CD14-positive monocyte (primary cell): ENCODE measurements at regions not wholly inside any gene's neighbourhood (a gene's known extent, or its start where the extent isn't known, plus 50 kb on each side); places are given as distances from the start of the nearest gene placed in this dataset.

Source experiments
- DNase-seq, 3 donors: peaks; one replicate each; pipeline ENCODE4 v3.0.0-alpha.2; 2011 to 2022
- H2AFZ ChIP-seq: 2 replicates; pipeline ENCODE4 v1.6.0; 2012; ENCODE audit warnings: mild to moderate bottlenecking, low read depth, low read length, inconsistent platforms; ENCODE audit not compliant: insufficient read depth, poor library complexity, severe bottlenecking
- H3K27ac ChIP-seq, 2 donors: 1 replicate in 1 of 2; 2 replicates in 1 of 2; pipeline ENCODE4 v1.5.1; 2012 to 2013; ENCODE audit warnings: low read length in 2 of 2, control low read depth in 1 of 2, inconsistent platforms in 1 of 2, low read depth in 1 of 2, mild to moderate bottlenecking in 1 of 2
- H3K27me3 ChIP-seq, 2 donors: one replicate each; pipeline versions ENCODE4 v1.6.0 to v1.6.1; 2011 to 2013; ENCODE audit warnings: low read length in 2 of 2; ENCODE audit not compliant: control insufficient read depth in 2 of 2, insufficient read depth in 2 of 2
- H3K36me3 ChIP-seq, 2 donors: replicated peaks in 1 of 2; 1 replicate in 1 of 2; 2 replicates in 1 of 2; pipeline versions ENCODE4 v1.5.1 to v1.6.1; 2012 to 2013; ENCODE audit warnings: low read length in 2 of 2, control low read depth in 1 of 2, inconsistent platforms in 1 of 2, mild to moderate bottlenecking in 1 of 2; ENCODE audit not compliant: insufficient read depth in 2 of 2, control insufficient read depth in 1 of 2
- H3K4me1 ChIP-seq, 2 donors: 1 replicate in 1 of 2; 2 replicates in 1 of 2; pipeline versions ENCODE4 v1.5.1 to v1.6.1; 2012 to 2013; ENCODE audit warnings: low read length in 2 of 2, control low read depth in 1 of 2, inconsistent platforms in 1 of 2, mild to moderate bottlenecking in 1 of 2, moderate library complexity in 1 of 2; ENCODE audit not compliant: insufficient read depth in 2 of 2, control insufficient read depth in 1 of 2
- H3K4me2 ChIP-seq: replicated peaks from 2 replicates; pipeline ENCODE3; 2012; ENCODE audit warnings: low read length, moderate library complexity, mild to moderate bottlenecking; ENCODE audit not compliant: poor library complexity, severe bottlenecking; ENCODE audit errors: extremely low read depth
- H3K4me3 ChIP-seq, 3 experiments: fragments of 200-600 bp in 1 of 3; sonication (generic) in 1 of 3; replicated peaks in 1 of 3; 1 replicate in 2 of 3; 2 replicates in 1 of 3; pipeline ENCODE4 v1.5.1; 2011 to 2013; ENCODE audit warnings: low read length in 3 of 3, mild to moderate bottlenecking in 3 of 3, control low read depth in 2 of 3, low read depth in 2 of 3, inconsistent platforms in 1 of 3, moderate library complexity in 1 of 3
- H3K79me2 ChIP-seq: 2 replicates; pipeline ENCODE4 v1.6.0; 2012; ENCODE audit warnings: mild to moderate bottlenecking, control low read depth, inconsistent platforms, low read length, moderate library complexity; ENCODE audit not compliant: insufficient read depth
- H3K9ac ChIP-seq: 2 replicates; pipeline ENCODE4 v1.6.0; 2017; ENCODE audit warnings: low read length, mild to moderate bottlenecking; ENCODE audit not compliant: insufficient read depth, poor library complexity, severe bottlenecking
- H3K9me3 ChIP-seq, 2 donors: replicated peaks in 1 of 2; 1 replicate in 1 of 2; 2 replicates in 1 of 2; pipeline versions ENCODE4 v1.5.1 to v1.6.1; 2012 to 2013; ENCODE audit warnings: low read length in 2 of 2, control low read depth in 1 of 2; ENCODE audit not compliant: control insufficient read depth in 1 of 2, insufficient read depth in 1 of 2
- H4K20me1 ChIP-seq: 2 replicates; pipeline ENCODE4 v1.6.0; 2012; ENCODE audit warnings: mild to moderate bottlenecking, low read length, control low read depth, moderate library complexity; ENCODE audit not compliant: insufficient read depth
- H3K27ac Mint-ChIP-seq, 7 donors: one replicate each; pipeline ENCODE4 v1.8.0; 2020; ENCODE audit warnings: mild to moderate bottlenecking in 7 of 7, mixed read lengths in 7 of 7, moderate library complexity in 6 of 7, inconsistent platforms in 2 of 7
- H3K27me3 Mint-ChIP-seq, 3 donors: one replicate each; pipeline ENCODE4 v1.8.0; 2021 to 2022; ENCODE audit warnings: low read depth in 3 of 3, mild to moderate bottlenecking in 3 of 3, mixed read lengths in 3 of 3, moderate library complexity in 3 of 3, inconsistent platforms in 1 of 3
- H3K36me3 Mint-ChIP-seq, 2 donors: one replicate each; pipeline ENCODE4 v1.8.0; 2020; ENCODE audit warnings: mixed read lengths in 2 of 2, inconsistent platforms in 1 of 2, mild to moderate bottlenecking in 1 of 2
- H3K4me1 Mint-ChIP-seq: one replicate; pipeline ENCODE4 v1.8.0; 2020; ENCODE audit warnings: mild to moderate bottlenecking, mixed read lengths
- H3K4me3 Mint-ChIP-seq, 2 donors: one replicate each; pipeline ENCODE4 v1.8.0; 2020; ENCODE audit warnings: mild to moderate bottlenecking in 2 of 2, mixed read lengths in 2 of 2, moderate library complexity in 1 of 2
- H3K9me3 Mint-ChIP-seq, 7 donors: one replicate each; pipeline ENCODE4 v1.8.0; 2020 to 2022; ENCODE audit warnings: mixed read lengths in 7 of 7, mild to moderate bottlenecking in 6 of 7, moderate library complexity in 6 of 7, inconsistent platforms in 2 of 7
- WGBS: methylation state at CpG from one replicate; pipeline ENCODE4 v1.1.5; 2013; ENCODE audit warnings: missing lambda C conversion rate; ENCODE audit not compliant: insufficient coverage; 5-methylcytosine and 5-hydroxymethylcytosine counted together
- intact Hi-C, 2 donors: fragments of 100-400 bp; cut with micrococcal nuclease; formaldehyde crosslinking; loops; one replicate each; pipeline versions ENCODE4 v1.15.0 to v1.15.1; 2023
- TF ChIP-seq, protein P1 (sequence below): fragments of 200-600 bp; IDR thresholded peaks from one replicate; pipeline ENCODE4 v1.8.0; 2022; ENCODE audit warnings: antibody characterized with exemption, mild to moderate bottlenecking

DNA sequence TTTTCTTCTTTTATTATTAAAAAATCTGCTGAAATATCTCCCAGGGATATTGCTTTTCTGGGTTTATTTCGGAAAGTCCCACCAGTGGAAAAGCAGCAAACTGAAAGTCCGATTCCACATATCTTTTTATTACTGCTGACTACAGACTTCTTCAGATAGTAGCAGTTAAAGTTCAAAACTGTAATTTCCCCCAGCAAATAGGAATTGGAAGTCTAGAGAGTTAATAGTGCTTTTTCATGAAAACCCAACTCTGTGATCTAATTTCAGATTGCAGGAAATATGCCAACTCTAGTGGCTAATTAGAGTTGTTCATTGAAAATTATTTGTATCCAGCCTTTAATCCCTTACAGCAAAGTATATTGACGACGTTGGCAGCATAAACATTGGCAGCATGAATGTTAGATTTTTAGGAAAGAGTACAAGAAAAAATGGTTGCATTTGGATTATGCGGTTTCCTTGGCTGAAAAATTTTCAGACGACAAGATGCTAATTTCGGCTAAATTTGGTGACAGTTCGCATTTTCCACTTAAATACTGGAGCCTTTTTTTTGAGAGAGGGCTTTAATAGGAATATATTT lies 472.9 kb upstream of the CBLB start:
- no peak overlapping the region for H2AFZ ChIP-seq

DNA sequence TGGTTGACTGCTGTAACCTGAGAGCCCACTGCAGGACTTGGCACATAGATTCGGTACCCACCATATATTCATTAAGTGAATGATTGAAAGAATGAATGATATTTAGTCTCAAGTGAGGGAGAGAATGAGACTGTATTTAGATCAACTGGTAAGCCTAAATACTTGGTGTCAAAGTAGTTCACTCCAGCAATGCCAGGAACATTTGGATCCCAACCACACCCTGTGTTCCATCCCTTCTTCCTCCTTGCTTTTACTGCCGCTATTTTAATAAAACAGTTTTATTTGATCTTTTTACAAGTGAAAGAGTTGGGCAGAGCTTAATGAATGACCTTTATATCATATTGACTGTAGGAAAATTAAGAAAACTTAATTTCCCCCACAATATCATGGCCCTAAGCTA lies 473.6 kb upstream of the CBLB start:
- Histone ChIP-seq H3K36me3 (no peaks in the 10 kb centered on the region), H3K27me3 (no peaks in the 10 kb centered on the region), H3K4me2 (no peak overlapping the region), H3K9ac (no peak overlapping the region), H3K9me3 (no peaks in the 10 kb centered on the region), H3K27ac (no peak overlapping the region), H3K4me1 (no peaks in the 10 kb centered on the region), H3K79me2 (no peaks in the 10 kb centered on the region), H4K20me1 (no peaks in the 10 kb centered on the region), H2AFZ (no peak overlapping the region), H3K4me3 (no peak overlapping the region)
- TF ChIP-seq, protein P1, sequence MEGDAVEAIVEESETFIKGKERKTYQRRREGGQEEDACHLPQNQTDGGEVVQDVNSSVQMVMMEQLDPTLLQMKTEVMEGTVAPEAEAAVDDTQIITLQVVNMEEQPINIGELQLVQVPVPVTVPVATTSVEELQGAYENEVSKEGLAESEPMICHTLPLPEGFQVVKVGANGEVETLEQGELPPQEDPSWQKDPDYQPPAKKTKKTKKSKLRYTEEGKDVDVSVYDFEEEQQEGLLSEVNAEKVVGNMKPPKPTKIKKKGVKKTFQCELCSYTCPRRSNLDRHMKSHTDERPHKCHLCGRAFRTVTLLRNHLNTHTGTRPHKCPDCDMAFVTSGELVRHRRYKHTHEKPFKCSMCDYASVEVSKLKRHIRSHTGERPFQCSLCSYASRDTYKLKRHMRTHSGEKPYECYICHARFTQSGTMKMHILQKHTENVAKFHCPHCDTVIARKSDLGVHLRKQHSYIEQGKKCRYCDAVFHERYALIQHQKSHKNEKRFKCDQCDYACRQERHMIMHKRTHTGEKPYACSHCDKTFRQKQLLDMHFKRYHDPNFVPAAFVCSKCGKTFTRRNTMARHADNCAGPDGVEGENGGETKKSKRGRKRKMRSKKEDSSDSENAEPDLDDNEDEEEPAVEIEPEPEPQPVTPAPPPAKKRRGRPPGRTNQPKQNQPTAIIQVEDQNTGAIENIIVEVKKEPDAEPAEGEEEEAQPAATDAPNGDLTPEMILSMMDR, result no peak
- no CpG with 5 or more reads among the region's 2 CpGs for whole genome bisulfite sequencing
- peaks cover 0 to 8% (median 0%) of the 10 kb centered on the region in 7 donors for H3K9me3 Mint-ChIP-seq
- H3K4me1 Mint-ChIP-seq, result no peaks in the 10 kb centered on the region
- no peak overlapping the region for H3K4me3 Mint-ChIP-seq
- H3K36me3 Mint-ChIP-seq, result no peaks in the 10 kb centered on the region
- no peak for DNase-seq
- H3K27ac Mint-ChIP-seq, result no peak overlapping the region
- H3K27me3 Mint-ChIP-seq, result no peaks in the 10 kb centered on the region
- intact Hi-C loops, result no loop called here

More for the DNA sequence above, 472.9 kb upstream of the CBLB start:
- Mint-ChIP-seq H3K9me3 (peaks cover 0 to 9% (median 0%) of the 10 kb centered on the region in 7 donors), H3K4me3 (no peak overlapping the region), H3K27ac (no peak overlapping the region), H3K27me3 (no peaks in the 10 kb centered on the region), H3K4me1 (no peaks in the 10 kb centered on the region), H3K36me3 (no peaks in the 10 kb centered on the region)
- TF ChIP-seq, protein P1, result no peak
- intact Hi-C loops, result no loop called here
- H3K9me3 ChIP-seq, result no peaks in the 10 kb centered on the region
- H3K4me3 ChIP-seq, result no peak overlapping the region
- 100% methylated on average over 1 of the region's 8 CpGs for WGBS
- no peaks in the 10 kb centered on the region for H3K79me2 ChIP-seq
- H3K4me2 ChIP-seq, result no peak overlapping the region
- H3K27ac ChIP-seq, result no peak overlapping the region
- no peaks in the 10 kb centered on the region for H4K20me1 ChIP-seq
- H3K9ac ChIP-seq, result no peak overlapping the region
- no peak for DNase-seq
- H3K36me3 ChIP-seq, result no peaks in the 10 kb centered on the region
- no peaks in the 10 kb centered on the region for H3K4me1 ChIP-seq
- H3K27me3 ChIP-seq, result no peaks in the 10 kb centered on the region
